VCaP (cell line): ENCODE measurements at regions not wholly inside any gene's neighbourhood (a gene's known extent, or its start where the extent isn't known, plus 50 kb on each side); places are given as distances from the start of the nearest gene placed in this dataset.
"Not testable (repeated sequence)": the region's sequence is repeated elsewhere in the genome, so short reads cannot be mapped to it uniquely, and the experiment has no call there.

ENCODE experiments used
- H3K27ac ChIP-seq: fragments of 450-650 bp; 2 replicates; pipeline ENCODE4 v1.5.1; 2017
- TF ChIP-seq, protein P1 (sequence below): fragments of 450-650 bp; conservative IDR thresholded peaks from 2 replicates; pipeline ENCODE4 v1.5.1; 2017; ENCODE audit warnings: mild to moderate bottlenecking, moderate library complexity

DNA sequence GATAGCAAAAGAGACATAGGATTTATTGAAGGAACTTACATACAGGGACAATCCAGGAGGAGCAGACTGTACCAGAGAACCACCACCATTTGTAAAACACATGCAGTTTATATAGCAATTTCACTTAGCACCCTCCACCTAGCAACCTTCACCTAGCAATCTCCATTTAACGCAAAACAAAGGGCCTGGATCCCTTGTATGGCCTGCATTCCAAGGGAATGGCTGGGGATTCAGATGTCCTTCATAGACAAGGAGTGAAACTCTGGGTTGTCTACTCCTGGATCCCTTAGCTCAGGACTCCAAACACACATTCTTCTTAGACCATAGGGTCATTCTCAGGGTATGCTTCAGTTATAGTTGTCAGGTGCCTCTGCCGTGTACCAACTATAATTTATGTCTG, 1324.9 kb downstream of the HACE1 start:
- no peak overlapping the region for H3K27ac ChIP-seq
- TF ChIP-seq, protein P1, sequence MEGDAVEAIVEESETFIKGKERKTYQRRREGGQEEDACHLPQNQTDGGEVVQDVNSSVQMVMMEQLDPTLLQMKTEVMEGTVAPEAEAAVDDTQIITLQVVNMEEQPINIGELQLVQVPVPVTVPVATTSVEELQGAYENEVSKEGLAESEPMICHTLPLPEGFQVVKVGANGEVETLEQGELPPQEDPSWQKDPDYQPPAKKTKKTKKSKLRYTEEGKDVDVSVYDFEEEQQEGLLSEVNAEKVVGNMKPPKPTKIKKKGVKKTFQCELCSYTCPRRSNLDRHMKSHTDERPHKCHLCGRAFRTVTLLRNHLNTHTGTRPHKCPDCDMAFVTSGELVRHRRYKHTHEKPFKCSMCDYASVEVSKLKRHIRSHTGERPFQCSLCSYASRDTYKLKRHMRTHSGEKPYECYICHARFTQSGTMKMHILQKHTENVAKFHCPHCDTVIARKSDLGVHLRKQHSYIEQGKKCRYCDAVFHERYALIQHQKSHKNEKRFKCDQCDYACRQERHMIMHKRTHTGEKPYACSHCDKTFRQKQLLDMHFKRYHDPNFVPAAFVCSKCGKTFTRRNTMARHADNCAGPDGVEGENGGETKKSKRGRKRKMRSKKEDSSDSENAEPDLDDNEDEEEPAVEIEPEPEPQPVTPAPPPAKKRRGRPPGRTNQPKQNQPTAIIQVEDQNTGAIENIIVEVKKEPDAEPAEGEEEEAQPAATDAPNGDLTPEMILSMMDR, result no peak

DNA sequence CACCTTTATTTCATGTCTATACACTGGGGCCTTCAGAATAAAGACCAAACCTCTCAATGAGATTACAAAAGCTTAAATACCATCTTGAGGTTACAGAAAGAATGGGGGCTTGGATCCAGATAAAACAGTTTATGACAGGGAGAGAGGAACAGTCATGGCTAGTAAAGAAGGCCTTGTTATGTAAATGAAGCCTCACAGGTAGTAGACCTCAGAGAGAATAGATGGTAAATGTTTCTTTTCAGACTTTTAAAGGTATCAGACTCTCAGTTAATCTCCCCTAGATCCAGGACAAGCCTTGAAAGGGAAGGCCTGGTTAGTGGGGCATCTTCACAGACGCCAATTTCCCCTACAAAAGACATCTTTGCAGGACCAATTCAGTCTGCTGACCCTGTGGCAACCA, 1325.6 kb downstream of the HACE1 start:
- TF ChIP-seq, protein P1, result no peak
- H3K27ac ChIP-seq, result no peak overlapping the region

- TF ChIP-seq, protein P1, result no peak
- H3K27ac ChIP-seq, result no peak overlapping the region
Measured at GRCh38 chr6:103522045-103522444, 1337.7 kb downstream of the HACE1 start.

GRCh38 chr6:103516336-103516735, 1343.4 kb downstream of the HACE1 start:
- H3K27ac ChIP-seq, result no peak overlapping the region
- TF ChIP-seq, protein P1, result no peak

GRCh38 chr6:103507052-103507451, 1352.7 kb downstream of the HACE1 start:
- TF ChIP-seq, protein P1, result no peak

DNA sequence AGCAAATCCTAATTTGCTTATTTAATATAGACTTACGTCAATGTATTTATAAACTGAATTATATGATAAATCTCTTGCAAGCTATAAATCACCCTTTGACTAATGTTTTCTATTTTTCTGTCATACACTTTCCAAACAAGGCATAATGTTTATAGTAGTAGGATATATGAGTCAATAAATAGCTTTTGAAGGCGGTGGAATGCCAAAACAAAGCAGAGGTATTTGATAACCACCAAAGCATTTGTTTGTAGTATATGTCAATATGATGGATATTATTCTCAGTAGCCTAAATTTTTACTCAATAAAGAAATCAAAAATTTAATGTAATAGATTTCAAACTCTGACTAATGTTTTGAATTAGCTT, 1354.6 kb downstream of the HACE1 start:
- TF ChIP-seq, protein P1, result no peak
- no peak overlapping the region for H3K27ac ChIP-seq

More at GRCh38 chr6:103507052-103507451, 1352.7 kb downstream of the HACE1 start:
- H3K27ac ChIP-seq, result no peak overlapping the region

DNA sequence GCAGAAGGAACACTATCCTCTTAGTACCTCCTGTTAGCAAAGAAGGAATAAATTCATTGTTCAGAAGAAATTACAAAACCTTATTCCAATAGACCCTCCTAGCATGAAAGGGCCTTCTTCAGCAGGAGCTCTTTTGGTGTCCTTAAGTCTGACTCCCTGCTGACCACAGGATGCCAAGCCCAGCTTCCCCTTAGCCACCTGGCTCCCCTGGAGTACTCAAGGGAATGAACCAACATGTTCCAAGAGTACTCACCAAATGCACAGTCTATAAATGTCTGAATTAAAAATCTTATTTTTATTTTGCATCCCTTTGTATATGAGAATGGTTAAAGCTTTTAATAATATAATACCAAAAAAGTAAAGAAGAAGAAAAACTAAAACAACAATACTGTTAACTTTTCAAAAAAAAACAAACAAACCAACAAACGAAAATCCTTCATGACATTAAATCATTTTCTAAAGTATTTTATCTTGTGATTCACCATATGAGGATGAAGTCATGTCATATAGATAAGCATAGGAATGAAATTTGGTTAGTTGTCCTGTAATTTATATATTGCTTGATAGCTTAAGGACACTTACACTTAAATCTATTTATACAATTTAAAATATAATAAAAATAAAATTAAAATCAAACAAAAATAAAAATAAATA, 1355.1 kb downstream of the HACE1 start:
- TF ChIP-seq, protein P1, result no peak
- H3K27ac ChIP-seq, result no peak overlapping the region

GRCh38 chr6:103496588-103496987, 1363.1 kb downstream of the HACE1 start:
- H3K27ac ChIP-seq, result not testable (repeated sequence)
